ENCODE measurements at regions not wholly inside any gene's neighbourhood (a gene's known extent, or its start where the extent isn't known, plus 50 kb on each side); places are given as distances from the start of the nearest gene placed in this dataset.
A peak's percentile ranks its signal among the peaks of the same experiment; 100 is the strongest.
"Not testable (repeated sequence)": the region's sequence is repeated elsewhere in the genome, so short reads cannot be mapped to it uniquely, and the experiment has no call there.

GRCh38 chr5:71822065-71822464 is 103.0 kb downstream of the CARTPT start:
- not testable (repeated sequence) for DNase-seq

DNA sequence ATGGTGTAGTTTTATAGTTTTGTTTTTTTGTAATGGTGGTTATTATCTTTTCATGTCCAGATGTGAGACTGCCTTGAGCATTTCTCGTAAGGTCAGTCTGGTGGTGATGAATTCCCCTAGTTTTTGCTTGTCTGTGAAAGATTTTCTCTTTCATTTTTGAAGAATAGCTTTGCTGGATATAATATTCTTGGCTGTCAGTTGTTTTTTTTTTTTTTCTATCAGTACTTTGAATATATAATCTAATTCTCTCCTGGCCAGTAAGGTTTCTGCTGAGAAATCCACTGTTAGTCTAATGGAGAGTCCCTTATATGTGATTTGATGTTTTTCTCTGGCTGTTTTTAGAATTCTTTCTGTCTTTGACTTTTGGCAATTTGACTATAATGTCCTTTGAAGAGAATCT is 106.9 kb downstream of the CARTPT start:
- DNase-seq: no peak

- DNase-seq: no peak
Observed at GRCh38 chr5:71828291-71829040, 109.4 kb downstream of the CARTPT start.

- DNase-seq: peak; percentile 61 to 79
Observed at GRCh38 chr5:71829206-71829605, 110.1 kb downstream of the CARTPT start.

- DNase-seq: no peak
Observed at GRCh38 chr5:71830681-71831539, 111.8 kb downstream of the CARTPT start.

- no peak for DNase-seq
Observed at GRCh38 chr5:71832812-71833715, 114.0 kb downstream of the CARTPT start.

DNA sequence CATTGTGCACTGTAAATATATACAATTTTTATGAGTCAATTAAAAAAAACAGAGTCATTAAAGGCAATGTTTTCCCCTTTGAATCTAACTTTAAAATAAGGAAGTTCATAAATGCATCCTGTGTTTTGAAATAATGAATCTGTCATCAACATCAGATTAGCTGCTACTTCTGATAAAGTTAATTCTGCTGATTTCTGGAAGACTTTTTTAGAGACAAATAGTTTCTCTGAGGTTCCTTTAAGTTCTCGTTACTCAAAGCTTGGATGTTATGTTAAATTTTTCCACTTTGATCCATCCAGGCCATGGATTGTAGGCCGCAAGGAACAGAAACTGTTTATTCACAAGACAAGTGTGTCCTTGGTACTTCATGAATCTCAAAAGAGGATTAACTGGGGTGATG is 115.5 kb downstream of the CARTPT start:
- peak in 1 of 2 experiments; percentile 30 for DNase-seq

DNA sequence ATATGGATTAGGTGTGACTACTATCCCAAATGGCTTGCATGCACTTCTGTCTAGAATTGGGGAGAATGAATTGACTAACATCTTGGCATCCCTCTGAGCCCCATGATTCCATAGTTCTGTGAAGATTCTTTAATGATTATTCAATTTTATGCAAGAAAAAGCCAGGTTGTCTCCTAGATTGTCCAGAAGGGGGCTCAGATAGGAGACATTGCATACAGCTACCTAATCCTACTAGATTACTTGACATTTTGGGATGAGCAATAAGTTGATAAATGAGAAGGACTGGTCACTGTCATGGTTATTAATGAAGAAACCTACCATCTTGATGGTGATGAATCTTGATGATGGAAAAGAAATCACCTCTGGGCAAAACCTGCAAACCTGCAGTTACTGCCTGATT is 117.0 kb downstream of the CARTPT start:
- no peak for DNase-seq

GRCh38 chr5:71836559-71837112 is 117.6 kb downstream of the CARTPT start:
- no peak for DNase-seq

- no peak for DNase-seq
Observed at GRCh38 chr5:71838286-71838685, 119.2 kb downstream of the CARTPT start.

DNA sequence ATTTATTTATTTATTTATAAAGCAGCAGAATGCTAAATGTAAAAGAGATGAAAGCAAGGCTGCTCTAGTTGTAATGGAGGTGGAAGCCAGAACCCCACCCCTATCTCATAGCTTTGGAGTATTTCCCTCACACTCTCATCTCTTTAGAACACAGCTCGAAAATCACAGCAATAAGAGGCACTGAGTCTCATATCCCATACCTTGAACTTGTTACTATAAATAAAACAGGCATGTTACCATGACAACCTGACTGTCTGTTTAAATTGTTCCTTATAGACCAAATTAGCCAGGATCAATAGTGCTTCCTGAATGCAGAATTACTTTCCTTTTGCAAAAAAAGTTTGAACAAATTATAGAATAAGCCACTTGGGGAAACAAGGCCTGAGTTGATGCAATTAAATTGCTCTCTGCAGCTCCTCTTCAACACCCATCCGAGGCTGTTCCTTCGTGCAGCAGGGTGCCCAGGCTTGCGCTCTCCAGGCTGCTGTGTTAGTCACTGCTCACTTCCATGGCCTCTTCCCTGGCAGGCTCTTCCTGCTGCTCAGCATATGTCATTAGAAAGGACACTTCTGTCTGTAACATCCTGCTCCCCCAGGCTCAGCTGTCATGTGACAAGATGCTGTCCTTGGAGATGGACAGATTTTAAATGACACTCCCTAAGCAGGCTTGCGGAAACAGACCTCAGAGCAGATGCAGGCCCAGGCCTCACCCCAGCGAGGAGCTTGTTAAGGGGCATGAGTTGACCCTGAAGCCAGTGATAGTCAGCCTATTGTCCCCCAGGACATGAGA is 120.2 kb downstream of the CARTPT start:
- DNase-seq: no peak

DNA sequence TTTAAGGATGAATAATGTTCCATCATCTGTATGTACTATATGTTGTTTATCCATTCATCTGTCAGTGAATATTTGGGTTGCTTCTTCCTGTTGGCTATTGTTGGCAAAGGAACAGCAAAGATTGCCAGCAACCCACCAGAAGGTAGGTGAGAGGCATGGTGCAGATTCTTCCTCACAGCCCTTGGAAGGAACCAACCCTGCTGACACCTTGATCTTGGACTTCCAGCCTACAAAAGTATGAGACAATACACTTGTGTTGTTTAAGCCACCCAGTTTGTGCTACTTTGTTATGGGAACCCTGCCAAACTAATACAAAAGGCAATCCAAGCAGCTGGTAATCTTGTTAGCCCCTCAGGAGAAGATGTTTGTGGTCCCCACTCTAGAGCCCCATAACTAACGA is 122.0 kb downstream of the CARTPT start:
- DNase-seq: no peak

DNA sequence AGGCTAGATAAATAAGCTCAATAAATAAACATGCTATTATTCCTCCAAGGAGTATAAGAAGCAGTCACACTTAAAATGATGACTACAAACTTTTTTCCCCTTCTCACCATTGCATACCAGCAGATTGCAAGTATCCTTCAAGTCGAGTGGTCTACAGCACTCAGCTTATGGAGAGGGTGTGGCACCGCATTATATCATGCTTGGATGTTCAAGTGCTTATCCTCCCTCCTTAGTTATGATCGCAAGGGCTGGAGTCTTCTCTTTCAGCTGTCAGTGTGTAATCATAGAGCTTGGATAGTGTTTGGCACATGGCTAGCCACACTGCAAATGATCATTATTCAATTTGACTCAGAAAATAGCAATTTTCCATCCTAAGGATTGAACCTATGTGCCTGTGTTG is 124.0 kb downstream of the CARTPT start:
- no peak for DNase-seq

- no peak for DNase-seq
Observed at GRCh38 chr5:71844862-71845261, 125.8 kb downstream of the CARTPT start.

GRCh38 chr5:71859515-71859914 is 140.4 kb downstream of the CARTPT start:
- no peak for DNase-seq

GRCh38 chr5:71860048-71860447 is 141.0 kb downstream of the CARTPT start:
- DNase-seq: no peak

DNA sequence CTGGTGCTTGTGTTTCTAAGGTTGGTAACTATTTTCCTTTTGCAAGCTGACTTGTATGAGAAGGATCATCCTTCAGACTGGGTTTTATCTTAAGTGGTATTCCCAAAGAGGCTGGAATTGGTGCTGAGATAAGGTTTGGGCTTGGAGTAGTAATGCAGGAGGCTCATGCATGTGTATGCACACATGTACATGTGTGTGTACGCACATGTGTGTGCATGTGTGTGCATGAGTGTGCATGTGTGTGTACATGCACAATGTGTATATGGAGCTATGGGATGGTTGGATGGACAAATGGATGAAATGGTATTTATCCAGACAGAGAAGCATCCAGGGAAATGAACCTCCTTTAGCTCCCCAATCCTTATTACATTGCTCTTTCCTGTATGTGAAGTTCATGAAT is 142.6 kb downstream of the CARTPT start:
- no peak for DNase-seq

DNA sequence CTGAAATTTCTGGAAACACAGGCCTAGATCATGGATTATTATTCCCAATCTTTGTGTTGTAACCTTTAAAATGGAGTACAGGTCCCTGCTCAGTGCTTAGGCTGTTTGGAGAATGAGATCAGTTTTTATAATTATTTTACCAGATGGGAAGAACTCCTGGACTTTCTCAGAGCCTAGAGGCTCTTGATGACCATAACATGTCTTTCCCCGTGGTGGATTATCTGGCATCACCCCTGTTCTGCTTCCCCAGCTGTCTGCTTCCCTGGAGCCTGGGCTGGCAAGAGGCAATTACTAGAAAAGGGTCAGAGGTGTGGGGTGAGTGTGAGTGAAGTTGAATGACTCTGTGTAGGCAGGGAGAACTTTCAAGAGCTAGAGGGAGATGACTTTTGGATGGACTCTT is 143.0 kb downstream of the CARTPT start:
- DNase-seq: no peak

DNA sequence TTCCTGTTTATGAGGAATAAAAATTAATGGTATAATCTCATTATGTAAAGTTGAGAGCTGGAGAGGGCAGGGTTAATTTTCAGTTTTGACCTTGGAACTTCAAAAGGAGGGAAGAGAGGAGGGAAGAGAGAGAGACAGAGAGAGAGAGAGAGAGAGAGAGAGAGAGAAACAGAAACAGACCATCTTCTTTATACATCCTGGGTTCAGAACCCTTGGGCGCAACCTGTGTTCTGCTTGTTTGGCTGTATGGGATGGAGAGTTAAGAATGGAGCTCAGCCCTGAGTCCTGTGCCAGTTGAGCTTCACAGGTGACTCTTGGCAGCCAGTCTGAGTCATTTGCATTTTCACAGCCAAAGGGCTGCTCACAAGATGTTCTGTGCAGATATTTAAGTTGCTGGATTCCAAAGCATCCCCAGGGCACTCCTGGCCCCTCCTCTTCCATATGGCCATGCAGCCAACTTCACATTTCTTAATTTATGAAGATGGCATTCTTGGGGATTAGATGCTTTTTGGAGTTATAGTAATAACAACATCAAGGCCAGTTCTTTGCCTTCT is 143.5 kb downstream of the CARTPT start:
- DNase-seq: no peak

DNA sequence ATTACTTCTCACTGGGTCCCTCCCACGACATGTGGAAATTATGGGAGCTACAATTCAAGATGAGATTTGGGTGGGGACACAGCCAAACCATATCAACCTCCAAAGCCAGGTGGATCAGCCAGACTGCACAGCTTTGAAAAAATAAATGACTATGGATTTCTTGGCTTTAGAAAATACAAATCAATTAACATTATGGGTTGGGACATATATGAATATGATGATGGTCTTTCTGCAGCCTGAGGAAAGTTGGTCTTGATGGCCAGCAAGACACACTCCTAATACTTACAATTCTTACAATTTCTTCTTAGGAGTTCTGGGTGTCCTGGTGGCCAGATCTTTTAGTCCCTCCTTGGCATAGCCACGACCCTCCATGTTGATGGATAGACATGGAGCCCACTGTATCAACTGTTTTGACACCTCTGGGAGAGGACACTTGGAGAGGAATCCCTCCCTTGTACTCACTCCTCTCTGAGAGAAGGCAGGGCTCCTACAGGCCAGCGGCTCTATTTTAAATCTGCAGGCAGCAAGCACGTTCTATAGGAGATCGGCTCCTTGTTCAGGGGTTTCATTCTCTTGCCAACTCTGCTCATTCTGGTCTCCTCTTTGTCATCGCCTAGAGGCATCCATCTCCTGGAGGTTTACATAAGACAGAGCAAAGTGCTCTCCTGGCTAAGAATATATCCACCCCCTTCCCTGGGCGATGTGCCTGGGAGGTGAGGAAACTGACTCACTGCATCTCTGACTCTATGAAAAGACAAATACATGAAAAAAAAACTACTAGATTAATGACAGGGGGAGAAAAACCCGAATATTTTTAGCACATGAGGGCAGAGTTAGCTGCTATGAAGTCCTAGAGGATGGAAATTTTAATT is 145.9 kb downstream of the CARTPT start:
- no peak for DNase-seq
